ENCODE measurements at regions not wholly inside any gene's neighbourhood (a gene's known extent, or its start where the extent isn't known, plus 50 kb on each side); places are given as distances from the start of the nearest gene placed in this dataset.

- peak; percentile 18 for DNase-seq (ENCODE audit: low read depth, low spot score)
Measured at GRCh38 chr2:217749008-217749407, 253.8 kb downstream of the TNS1 start.

- peak; percentile 23 for DNase-seq (ENCODE audit: low read depth, low spot score)
Measured at GRCh38 chr2:217746808-217747207, 256.0 kb downstream of the TNS1 start.

- DNase-seq (ENCODE audit: low read depth, low spot score), result no peak
Measured at GRCh38 chr2:217743966-217744761, 258.6 kb downstream of the TNS1 start.

GRCh38 chr2:217743407-217743806 is 259.4 kb downstream of the TNS1 start:
- DNase-seq (ENCODE audit: low read depth, low spot score), result no peak

GRCh38 chr2:217742841-217743240 is 260.0 kb downstream of the TNS1 start:
- no peak for DNase-seq (ENCODE audit: low read depth, low spot score)

GRCh38 chr2:217742276-217742675 is 260.5 kb downstream of the TNS1 start:
- peak; percentile 41 for DNase-seq (ENCODE audit: low read depth, low spot score)

- DNase-seq (ENCODE audit: low read depth, low spot score), result no peak
Measured at GRCh38 chr2:217741381-217741955, 261.3 kb downstream of the TNS1 start.

- DNase-seq (ENCODE audit: low read depth, low spot score), result no peak
Measured at GRCh38 chr2:217740756-217741155, 262.0 kb downstream of the TNS1 start.

- no peak for DNase-seq (ENCODE audit: low read depth, low spot score)
Measured at GRCh38 chr2:217740178-217740577, 262.6 kb downstream of the TNS1 start.

GRCh38 chr2:217739741-217740140 is 263.1 kb downstream of the TNS1 start:
- no peak for DNase-seq (ENCODE audit: low read depth, low spot score)

GRCh38 chr2:217738061-217738460 is 264.7 kb downstream of the TNS1 start:
- DNase-seq (ENCODE audit: low read depth, low spot score), result no peak

- peak; percentile 22 for DNase-seq (ENCODE audit: low read depth, low spot score)
Measured at GRCh38 chr2:217736776-217737550, 265.8 kb downstream of the TNS1 start.

GRCh38 chr2:217735899-217736298 is 266.9 kb downstream of the TNS1 start:
- no peak for DNase-seq (ENCODE audit: low read depth, low spot score)

GRCh38 chr2:217735034-217735433 is 267.8 kb downstream of the TNS1 start:
- DNase-seq (ENCODE audit: low read depth, low spot score), result no peak

GRCh38 chr2:217733461-217733860 is 269.3 kb downstream of the TNS1 start:
- DNase-seq (ENCODE audit: low read depth, low spot score), result no peak

- DNase-seq (ENCODE audit: low read depth, low spot score), result no peak
Measured at GRCh38 chr2:217732992-217733391, 269.8 kb downstream of the TNS1 start.

GRCh38 chr2:217731805-217732204 is 271.0 kb downstream of the TNS1 start:
- DNase-seq (ENCODE audit: low read depth, low spot score), result no peak

GRCh38 chr2:217729421-217730053 is 273.3 kb downstream of the TNS1 start:
- DNase-seq (ENCODE audit: low read depth, low spot score), result no peak

- DNase-seq (ENCODE audit: low read depth, low spot score), result no peak
Measured at GRCh38 chr2:217727801-217728200, 275.0 kb downstream of the TNS1 start.

GRCh38 chr2:217725409-217725808 is 277.4 kb downstream of the TNS1 start:
- no peak for DNase-seq (ENCODE audit: low read depth, low spot score)

GRCh38 chr2:217724471-217724870 is 278.3 kb downstream of the TNS1 start:
- no peak for DNase-seq (ENCODE audit: low read depth, low spot score)

GRCh38 chr2:217723981-217724380 is 278.8 kb downstream of the TNS1 start:
- DNase-seq (ENCODE audit: low read depth, low spot score), result no peak

Data from astrocyte of the hippocampus (primary cell).